ENCODE measurements at regions not wholly inside any gene's neighbourhood (a gene's known extent, or its start where the extent isn't known, plus 50 kb on each side); places are given as distances from the start of the nearest gene placed in this dataset.

- H3K27ac ChIP-seq = no peak overlapping the region
- peaks cover 17% of the 10 kb centered on the region for H3K9me3 ChIP-seq (ENCODE audit: severe bottlenecking)
- H3K36me3 ChIP-seq = no peaks in the 10 kb centered on the region
- no peak overlapping the region for H3K4me3 ChIP-seq (ENCODE audit: low read depth, low read length)
- H3K27me3 ChIP-seq (ENCODE audit: insufficient read depth, low read depth, severe bottlenecking) = no peaks in the 10 kb centered on the region
- TF ChIP-seq CTCF (IDR thresholded peaks at IDR 0.05; ENCODE audit: low read depth, low read length) = no peak
- no peak for DNase-seq
Measured at GRCh38 chr2:39568116-39568515, 97.6 kb upstream of the TMEM178A start.

GRCh38 chr2:39568561-39569006 is 97.1 kb upstream of the TMEM178A start:
- Histone ChIP-seq H3K4me3 (ENCODE audit: low read depth, low read length) (no peak overlapping the region), H3K27me3 (ENCODE audit: insufficient read depth, low read depth, severe bottlenecking) (no peaks in the 10 kb centered on the region), H3K9me3 (ENCODE audit: severe bottlenecking) (peaks cover 14% of the 10 kb centered on the region), H3K36me3 (no peaks in the 10 kb centered on the region), H3K27ac (no peak overlapping the region)
- no peak for TF ChIP-seq CTCF (IDR thresholded peaks at IDR 0.05; ENCODE audit: low read depth, low read length)
- DNase-seq = no peak

- DNase-seq = no peak
- TF ChIP-seq CTCF (IDR thresholded peaks at IDR 0.05; ENCODE audit: low read depth, low read length) = no peak
- Histone ChIP-seq H3K4me3 (ENCODE audit: low read depth, low read length) (no peak overlapping the region), H3K36me3 (no peaks in the 10 kb centered on the region), H3K27ac (no peak overlapping the region), H3K27me3 (ENCODE audit: insufficient read depth, low read depth, severe bottlenecking) (no peaks in the 10 kb centered on the region), H3K9me3 (ENCODE audit: severe bottlenecking) (peaks cover 6% of the 10 kb centered on the region)
Measured at GRCh38 chr2:39570130-39570555, 95.6 kb upstream of the TMEM178A start.

- no peak overlapping the region for H3K4me3 ChIP-seq (ENCODE audit: low read depth, low read length)
- no peak for TF ChIP-seq CTCF (IDR thresholded peaks at IDR 0.05; ENCODE audit: low read depth, low read length)
- no peaks in the 10 kb centered on the region for H3K27me3 ChIP-seq (ENCODE audit: insufficient read depth, low read depth, severe bottlenecking)
- H3K36me3 ChIP-seq = no peaks in the 10 kb centered on the region
- peaks cover 9% of the 10 kb centered on the region for H3K9me3 ChIP-seq (ENCODE audit: severe bottlenecking)
- no peak overlapping the region for H3K27ac ChIP-seq
- DNase-seq = no peak
Measured at GRCh38 chr2:39570614-39571013, 95.1 kb upstream of the TMEM178A start.

GRCh38 chr2:39571111-39571731 is 94.5 kb upstream of the TMEM178A start:
- Histone ChIP-seq H3K27me3 (ENCODE audit: insufficient read depth, low read depth, severe bottlenecking) (no peaks in the 10 kb centered on the region), H3K4me3 (ENCODE audit: low read depth, low read length) (no peak overlapping the region), H3K27ac (no peak overlapping the region), H3K36me3 (no peaks in the 10 kb centered on the region), H3K9me3 (ENCODE audit: severe bottlenecking) (peaks cover 10% of the 10 kb centered on the region)
- no peak for TF ChIP-seq CTCF (IDR thresholded peaks at IDR 0.05; ENCODE audit: low read depth, low read length)
- DNase-seq = no peak

- no peak overlapping the region for H3K27ac ChIP-seq
- no peak for TF ChIP-seq CTCF (IDR thresholded peaks at IDR 0.05; ENCODE audit: low read depth, low read length)
- peaks cover 10% of the 10 kb centered on the region for H3K9me3 ChIP-seq (ENCODE audit: severe bottlenecking)
Measured at GRCh38 chr2:39573276-39573675, 92.4 kb upstream of the TMEM178A start.

More at GRCh38 chr2:39573276-39573675, 92.4 kb upstream of the TMEM178A start:
- no peak overlapping the region for H3K4me3 ChIP-seq (ENCODE audit: low read depth, low read length)
- no peaks in the 10 kb centered on the region for H3K36me3 ChIP-seq
- DNase-seq = no peak
- H3K27me3 ChIP-seq (ENCODE audit: insufficient read depth, low read depth, severe bottlenecking) = no peaks in the 10 kb centered on the region
